BLaER1 treated with 17β-estradiol and CSF1 and Interleukin-3, amounts not matched to agents 10 nM and 100 nM (cell line): ENCODE measurements at regions not wholly inside any gene's neighbourhood (a gene's known extent, or its start where the extent isn't known, plus 50 kb on each side); places are given as distances from the start of the nearest gene placed in this dataset.

ENCODE experiments used
- H3K27ac ChIP-seq, 11 experiments: shearing (Covaris generic); formaldehyde crosslinking; 2 replicates each; pipeline ENCODE4 v1.8.1; 2022
- H3K27me3 ChIP-seq, 11 experiments: shearing (Covaris generic); formaldehyde crosslinking; 2 replicates each; pipeline ENCODE4 v1.8.1; 2022
- H3K36me3 ChIP-seq, 11 experiments: shearing (Covaris generic); formaldehyde crosslinking; 2 replicates each; pipeline ENCODE4 v1.8.1; 2022
- H3K4me1 ChIP-seq, 10 experiments: shearing (Covaris generic); formaldehyde crosslinking; 2 replicates each; pipeline ENCODE4 v1.8.1; 2022
- H3K4me2 ChIP-seq, 11 experiments: shearing (Covaris generic); formaldehyde crosslinking; 2 replicates each; pipeline ENCODE4 v1.8.1; 2022
- H3K4me3 ChIP-seq, 10 experiments: shearing (Covaris generic); formaldehyde crosslinking; 2 replicates each; pipeline ENCODE4 v1.8.1; 2022
- H3K9ac ChIP-seq, 11 experiments: shearing (Covaris generic); formaldehyde crosslinking; 2 replicates each; pipeline ENCODE4 v1.8.1; 2022
- H3K9me3 ChIP-seq, 11 experiments: shearing (Covaris generic); formaldehyde crosslinking; replicated peaks in 1 of 11; 2 replicates each; pipeline ENCODE4 v1.8.1; 2022
- H4K20me1 ChIP-seq, 11 experiments: shearing (Covaris generic); formaldehyde crosslinking; 2 replicates each; pipeline ENCODE4 v1.8.1; 2022
- Cebpa-rat ChIP-seq, 11 experiments: shearing (Covaris generic); IDR thresholded peaks; 2 replicates each; pipeline ENCODE4 v1.8.1; 2022

DNA sequence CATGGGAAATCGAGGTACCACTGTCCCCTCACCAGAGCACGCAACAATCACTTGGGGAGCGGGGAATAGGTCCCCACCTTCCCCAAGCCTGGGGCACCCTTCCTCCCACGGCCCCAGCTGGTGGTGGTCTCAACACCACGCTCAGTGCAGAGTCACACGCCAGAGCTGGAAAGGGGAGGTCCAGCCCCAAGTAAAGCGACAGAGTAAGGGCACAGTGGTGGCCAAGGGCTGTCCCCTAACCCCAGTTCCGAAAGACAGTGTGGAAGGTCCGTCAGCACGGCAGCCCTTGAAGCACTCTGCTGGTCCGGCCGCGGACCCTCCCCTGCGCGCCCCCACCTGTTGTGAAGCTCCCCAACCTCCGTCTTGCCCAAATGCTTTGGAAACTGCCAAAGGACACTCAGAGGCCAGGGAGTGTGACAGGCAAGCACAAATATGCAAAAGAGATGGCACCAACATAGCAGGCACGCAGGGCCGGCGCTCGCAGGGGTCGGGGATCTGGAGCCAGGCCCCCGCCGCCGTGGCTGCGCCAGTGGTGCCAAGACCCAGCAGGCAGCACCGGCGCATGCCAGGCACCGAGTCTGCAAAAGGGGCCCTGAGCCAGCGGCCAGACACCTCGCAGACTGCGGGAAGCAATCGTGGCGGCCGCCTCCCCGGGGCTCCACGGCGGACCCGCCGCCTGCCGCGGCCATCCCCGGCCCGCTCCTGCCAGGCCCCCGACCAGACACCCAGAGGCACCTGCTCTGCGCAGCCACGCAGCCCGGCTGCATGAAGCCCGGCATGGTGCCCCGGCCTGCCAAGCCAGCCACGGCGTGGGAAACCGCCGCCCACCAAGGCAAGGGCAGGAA is 51.6 kb upstream of the SRRM3 start:
- Histone ChIP-seq H3K36me3 (no peaks in the 10 kb centered on the region), H4K20me1 (no peaks in the 10 kb centered on the region), H3K4me1 (peaks cover 0 to 20% (median 2%) of the 10 kb centered on the region in 10 experiments; a peak in 11 of 20 replicates), H3K27me3 (no peaks in the 10 kb centered on the region), H3K9me3 (no peaks in the 10 kb centered on the region), H3K4me3 (no peak overlapping the region), H3K4me2 (no peak overlapping the region), H3K9ac (no peak overlapping the region), H3K27ac (no peak overlapping the region)
- no peak for TF ChIP-seq Cebpa-rat (IDR thresholded peaks at IDR 0.05)
